Kidney capillary endothelial cell (primary cell): ENCODE measurements at regions not wholly inside any gene's neighbourhood (a gene's known extent, or its start where the extent isn't known, plus 50 kb on each side); places are given as distances from the start of the nearest gene placed in this dataset.
A peak's percentile ranks its signal among the peaks of the same experiment; 100 is the strongest.

Experiments
- DNase-seq: peaks from one replicate; pipeline ENCODE4 v3.0.0-alpha.2; 2018; ENCODE audit warnings: low spot score

GRCh38 chr5:54743581-54743980 is 226.0 kb downstream of the SNX18 start:
- no peak for DNase-seq

- no peak for DNase-seq
Observed at GRCh38 chr5:54742417-54742891, 224.9 kb downstream of the SNX18 start.

GRCh38 chr5:54741711-54742110 is 224.2 kb downstream of the SNX18 start:
- no peak for DNase-seq

GRCh38 chr5:54740141-54740540 is 222.6 kb downstream of the SNX18 start:
- no peak for DNase-seq

- no peak for DNase-seq
Observed at GRCh38 chr5:54739371-54739770, 221.8 kb downstream of the SNX18 start.

GRCh38 chr5:54738973-54739367 is 221.4 kb downstream of the SNX18 start:
- no peak for DNase-seq

- peak; percentile 52 for DNase-seq
Observed at GRCh38 chr5:54738118-54738972, 220.8 kb downstream of the SNX18 start.

GRCh38 chr5:54736003-54736797 is 218.6 kb downstream of the SNX18 start:
- DNase-seq = no peak

GRCh38 chr5:54733101-54733500 is 215.5 kb downstream of the SNX18 start:
- no peak for DNase-seq

GRCh38 chr5:54732108-54732507 is 214.5 kb downstream of the SNX18 start:
- no peak for DNase-seq

- no peak for DNase-seq
Observed at GRCh38 chr5:54728588-54728915, 211.0 kb downstream of the SNX18 start.

GRCh38 chr5:54727874-54728587 is 210.5 kb downstream of the SNX18 start:
- no peak for DNase-seq

GRCh38 chr5:54725391-54726280 is 208.1 kb downstream of the SNX18 start:
- DNase-seq = no peak

GRCh38 chr5:54722846-54723433 is 205.4 kb downstream of the SNX18 start:
- DNase-seq = no peak

- no peak for DNase-seq
Observed at GRCh38 chr5:54721951-54722654, 204.5 kb downstream of the SNX18 start.

- DNase-seq = no peak
Observed at GRCh38 chr5:54721116-54721515, 203.6 kb downstream of the SNX18 start.

GRCh38 chr5:54720341-54720740 is 202.8 kb downstream of the SNX18 start:
- no peak for DNase-seq

GRCh38 chr5:54719384-54720283 is 202.1 kb downstream of the SNX18 start:
- no peak for DNase-seq

GRCh38 chr5:54718656-54719055 is 201.1 kb downstream of the SNX18 start:
- DNase-seq = no peak
